GM19351 (cell line): ENCODE measurements at regions not wholly inside any gene's neighbourhood (a gene's known extent, or its start where the extent isn't known, plus 50 kb on each side); places are given as distances from the start of the nearest gene placed in this dataset.

Source experiments
- ATAC-seq: cut with Tn5 transposase; IDR thresholded peaks from one replicate; pipeline ENCODE4 v1.9.1; 2021; ENCODE audit warnings: mild to moderate bottlenecking, moderate library complexity; ENCODE audit not compliant: unreplicated experiment

DNA sequence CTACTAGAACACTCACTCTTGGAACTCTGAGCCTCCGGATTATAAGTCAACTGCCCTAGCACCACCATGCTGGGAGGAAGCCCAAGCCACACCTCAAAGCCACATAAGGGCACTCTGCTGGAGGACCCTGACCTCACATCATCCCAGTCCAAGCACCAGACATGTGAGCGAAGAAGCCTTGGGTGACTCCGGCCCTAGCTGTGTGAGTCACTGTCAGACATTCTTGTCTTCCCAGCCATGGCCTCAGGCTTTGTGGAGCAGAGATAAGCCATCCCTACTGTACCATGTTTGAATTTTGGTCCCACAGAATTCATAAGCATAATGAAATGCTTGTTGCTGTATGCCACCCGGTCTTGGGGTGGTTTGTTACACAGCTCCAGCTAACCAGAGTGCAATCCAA is 247.7 kb downstream of the SOD2 start:
- ATAC-seq: no peak

GRCh38 chr6:159444056-159444760 is 248.8 kb downstream of the SOD2 start:
- ATAC-seq: no peak

GRCh38 chr6:159443417-159443920 is 249.6 kb downstream of the SOD2 start:
- ATAC-seq: no peak

DNA sequence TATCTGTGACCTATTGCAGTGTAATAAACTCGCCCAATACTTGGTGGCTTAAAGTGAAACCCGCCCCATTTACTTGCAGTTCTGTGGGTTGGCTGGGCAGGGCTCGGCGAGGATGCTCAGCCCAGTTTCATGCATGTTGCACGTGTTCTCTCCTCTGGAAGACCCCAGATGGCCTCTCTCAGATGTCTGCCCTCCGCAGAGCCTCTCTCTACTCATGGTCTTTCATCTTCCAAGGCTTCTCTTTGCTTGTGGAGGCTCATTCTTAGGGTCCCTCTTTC is 251.4 kb downstream of the SOD2 start:
- no peak for ATAC-seq

GRCh38 chr6:159440911-159441703 is 251.9 kb downstream of the SOD2 start:
- ATAC-seq: no peak

DNA sequence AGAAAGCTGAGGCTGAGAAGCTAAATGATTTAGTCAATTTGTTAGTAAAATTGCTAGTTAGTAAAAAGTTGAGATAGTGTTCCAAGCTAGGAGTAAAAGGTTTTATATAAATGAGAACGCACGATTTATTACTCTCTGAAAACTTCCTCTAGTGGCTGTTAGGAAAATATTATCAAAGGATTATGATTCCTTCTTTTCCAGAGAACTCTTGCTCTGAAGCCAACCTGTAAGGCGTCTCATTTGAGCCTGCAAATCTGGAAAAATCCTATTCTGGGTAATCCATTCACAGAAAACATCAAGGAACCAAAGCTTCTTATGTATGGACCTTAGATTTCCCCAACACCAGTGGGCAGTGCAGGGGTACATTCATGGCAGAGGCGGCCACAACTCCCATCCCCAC is 252.7 kb downstream of the SOD2 start:
- ATAC-seq: no peak

DNA sequence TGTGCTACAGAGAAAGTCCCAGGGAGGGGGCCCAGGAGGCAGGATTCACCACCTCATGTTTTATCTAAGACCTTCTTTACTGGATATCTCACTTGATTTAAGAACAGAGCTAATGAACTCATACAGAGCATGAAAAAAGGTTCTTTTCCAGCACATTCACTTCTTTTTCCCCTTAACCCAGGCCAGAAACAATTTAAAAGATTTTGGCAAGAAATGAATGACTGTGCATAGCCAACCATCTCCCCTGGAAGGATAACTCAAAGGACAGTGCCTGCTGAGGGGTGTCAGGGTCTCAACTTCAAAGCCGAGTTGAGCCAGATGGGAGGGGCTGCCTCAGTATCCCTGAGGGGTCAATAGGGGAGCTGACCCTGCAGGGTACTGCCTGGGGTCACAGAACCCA is 253.4 kb downstream of the SOD2 start:
- no peak for ATAC-seq

GRCh38 chr6:159438106-159438505 is 254.9 kb downstream of the SOD2 start:
- ATAC-seq: no peak

GRCh38 chr6:159436581-159436980 is 256.5 kb downstream of the SOD2 start:
- no peak for ATAC-seq

DNA sequence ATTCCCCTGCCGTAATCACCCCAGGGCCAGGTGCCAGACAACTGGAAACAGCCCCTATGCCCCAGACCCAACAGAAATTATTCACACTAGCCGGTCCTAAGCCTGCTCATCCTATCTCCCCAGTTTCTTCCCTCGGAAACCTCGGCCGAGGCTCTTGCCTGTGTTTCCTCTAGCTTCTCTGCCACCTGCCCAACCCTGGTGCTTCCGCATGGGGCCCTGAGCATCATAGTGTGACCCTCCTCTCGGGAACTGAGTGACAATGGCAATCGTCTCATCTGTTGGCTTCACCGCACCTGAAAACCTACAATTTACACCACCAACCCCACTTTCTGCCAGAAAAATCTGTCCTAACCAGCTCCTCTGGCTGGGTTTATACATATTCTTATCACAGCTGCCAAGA is 257.3 kb downstream of the SOD2 start:
- no peak for ATAC-seq

GRCh38 chr6:159434410-159434809 is 258.6 kb downstream of the SOD2 start:
- ATAC-seq: no peak

- no peak for ATAC-seq
Measured at GRCh38 chr6:159433550-159433949, 259.5 kb downstream of the SOD2 start.

- ATAC-seq: no peak
Measured at GRCh38 chr6:159431750-159432149, 261.3 kb downstream of the SOD2 start.

DNA sequence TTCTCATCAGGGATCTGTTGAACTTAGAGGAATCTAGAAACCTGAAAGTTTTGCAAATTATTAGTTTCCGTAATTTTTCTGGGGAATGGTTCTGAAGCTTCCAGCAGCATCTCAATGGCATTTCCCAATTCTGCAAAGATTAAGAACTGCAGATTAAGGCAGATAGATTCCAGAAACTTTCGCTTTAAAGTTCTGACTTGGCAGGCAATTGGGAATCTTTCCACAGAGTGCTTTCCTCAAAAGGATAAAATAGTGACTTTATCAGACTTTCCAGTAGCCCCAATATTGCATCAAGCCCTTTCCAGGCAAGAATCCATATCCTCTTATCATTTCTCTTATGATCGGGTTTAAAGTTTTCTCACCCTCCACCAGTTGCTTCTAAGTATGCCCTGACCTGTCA is 261.1 kb downstream of the FNDC1 start:
- ATAC-seq: no peak

DNA sequence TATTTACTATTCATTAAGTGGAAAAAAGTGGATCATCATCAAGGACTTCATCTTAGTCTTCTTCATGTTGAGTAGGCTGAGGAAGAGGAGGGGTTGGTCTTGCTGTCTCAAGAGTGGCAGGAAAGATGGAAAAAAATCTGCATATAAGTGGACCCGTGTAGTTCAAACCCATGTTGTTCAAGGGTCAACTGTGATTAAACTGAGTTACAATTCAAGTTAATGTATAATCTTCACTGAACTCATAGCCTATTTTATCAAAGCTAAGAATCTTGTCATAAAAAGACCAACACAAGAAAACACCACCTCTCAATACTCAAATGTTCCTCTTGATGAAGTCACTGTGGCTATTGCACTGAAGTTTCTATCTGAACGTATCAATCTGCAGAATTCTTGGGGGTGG is 260.2 kb downstream of the FNDC1 start:
- no peak for ATAC-seq

GRCh38 chr6:159427771-159428170 is 258.6 kb downstream of the FNDC1 start:
- ATAC-seq: no peak

- ATAC-seq: no peak
Measured at GRCh38 chr6:159427335-159427734, 258.1 kb downstream of the FNDC1 start.

DNA sequence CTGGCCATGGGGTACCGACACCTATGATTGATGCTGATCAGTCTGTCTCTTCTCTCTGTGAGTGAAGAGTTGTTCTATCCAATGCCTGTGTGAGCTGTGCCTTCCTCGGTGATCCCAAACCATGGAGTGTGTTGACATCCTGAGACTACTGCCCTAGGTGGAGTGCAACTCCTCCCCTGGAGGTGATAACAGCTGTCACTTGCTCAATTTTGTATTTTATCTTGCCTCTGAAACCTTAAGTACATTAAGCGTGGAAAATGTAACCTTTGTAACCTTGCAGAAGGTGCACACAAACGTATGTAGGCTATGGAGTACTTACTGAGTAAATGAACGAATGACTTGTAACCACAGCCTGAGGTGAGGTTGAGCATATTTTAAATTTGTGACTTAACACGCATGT is 256.2 kb downstream of the FNDC1 start:
- no peak for ATAC-seq

DNA sequence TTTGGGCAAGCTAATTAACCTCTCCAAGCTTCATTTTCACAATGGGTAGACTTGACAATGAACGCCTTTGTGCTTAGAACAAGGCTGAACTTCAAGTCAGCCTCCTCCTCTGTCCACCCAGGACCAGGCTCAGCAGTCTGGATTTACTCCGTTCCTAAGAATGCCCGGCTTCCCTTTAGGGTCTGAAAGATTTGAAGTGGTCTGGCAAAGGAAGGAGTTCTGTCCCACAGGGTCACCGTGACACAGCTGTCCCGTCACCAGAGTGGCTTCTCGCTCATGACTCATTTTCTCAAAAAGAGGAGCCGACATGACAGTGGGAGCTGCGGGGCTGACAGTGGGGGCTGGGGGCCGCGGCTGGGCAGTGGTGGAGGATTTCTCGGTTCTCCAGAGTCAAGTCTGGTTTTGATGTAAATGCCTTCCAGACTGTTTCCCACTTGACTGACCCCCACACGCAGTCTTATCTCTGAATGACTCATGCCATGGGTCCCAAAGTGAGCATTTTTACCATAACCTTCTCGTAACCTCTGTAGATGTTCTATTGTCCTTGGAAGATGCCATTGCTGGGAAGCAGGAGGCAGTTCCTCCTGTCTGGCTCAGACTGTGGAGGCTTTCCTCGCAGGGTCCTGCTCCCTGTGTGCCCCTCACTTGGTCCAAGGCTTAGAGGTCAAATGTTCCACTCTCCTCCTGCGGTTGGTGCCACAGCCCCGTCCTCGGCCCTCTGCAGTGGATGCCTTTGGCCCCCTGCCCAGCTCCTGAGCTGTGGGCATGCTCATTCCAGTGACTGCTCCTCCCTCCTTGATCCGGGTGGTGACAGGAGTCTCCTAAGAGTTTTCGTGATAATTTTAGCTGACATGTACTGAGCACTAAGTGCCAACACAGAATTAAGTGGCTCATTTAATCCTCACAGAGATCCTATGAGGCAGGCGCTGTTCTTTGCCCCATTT is 253.1 kb downstream of the FNDC1 start:
- no peak for ATAC-seq

GRCh38 chr6:159421586-159421985 is 252.4 kb downstream of the FNDC1 start:
- no peak for ATAC-seq

GRCh38 chr6:159418997-159419396 is 249.8 kb downstream of the FNDC1 start:
- no peak for ATAC-seq
